ENCODE measurements at regions not wholly inside any gene's neighbourhood (a gene's known extent, or its start where the extent isn't known, plus 50 kb on each side); places are given as distances from the start of the nearest gene placed in this dataset.

- TF ChIP-seq CTCF (IDR thresholded peaks at IDR 0.05) (no peak), POLR2A (IDR thresholded peaks at IDR 0.05) (no peak)
Observed at GRCh38 chr4:27123123-27123768, 262.6 kb downstream of the STIM2 start.

Data from heart left ventricle (tissue), 13 donors.